ENCODE measurements at regions not wholly inside any gene's neighbourhood (a gene's known extent, or its start where the extent isn't known, plus 50 kb on each side); places are given as distances from the start of the nearest gene placed in this dataset.

GRCh38 chr9:109681301-109681700, 98.7 kb upstream of the PALM2AKAP2 start:
- no peak for DNase-seq (ENCODE audit: low spot score)
- TF ChIP-seq CTCF (conservative IDR thresholded peaks at IDR 0.05; ENCODE audit: low read depth, low read length), result no peak
- no peak for TF ChIP-seq EZH2 (IDR thresholded peaks at IDR 0.05; ENCODE audit: borderline replicate concordance, low read depth, low read length, poor library complexity, severe bottlenecking)
- ChIA-PET CTCF (no interaction called here), POLR2A (ENCODE audit: low non-redundant PET) (no interaction called here)
- no peaks in the 10 kb centered on the region for H3K36me3 ChIP-seq (ENCODE audit: insufficient read depth, low read length, poor library complexity, severe bottlenecking)
- no peaks in the 10 kb centered on the region for H3K9me3 ChIP-seq (ENCODE audit: low read depth, low read length, poor library complexity, severe bottlenecking)
- intact Hi-C loops (cut with micrococcal nuclease; ENCODE audit: unreplicated experiment), result no loop called here
- H3K4me1 ChIP-seq (ENCODE audit: insufficient read depth, low read length, poor library complexity, severe bottlenecking), result no peaks in the 10 kb centered on the region
- H3K27ac ChIP-seq (ENCODE audit: low read depth, low read length, poor library complexity, severe bottlenecking), result no peak overlapping the region
- BruUV-seq (replicated peaks), result no TSS peak
- H3K27me3 ChIP-seq (replicated peaks; ENCODE audit: insufficient read depth, low read depth, low read length, poor library complexity), result no peaks in the 10 kb centered on the region
- no peak overlapping the region for H3K4me3 ChIP-seq (ENCODE audit: low read depth, low read length, poor library complexity, severe bottlenecking)

GRCh38 chr9:109682227-109682626, 97.8 kb upstream of the PALM2AKAP2 start:
- H3K9me3 ChIP-seq (ENCODE audit: low read depth, low read length, poor library complexity, severe bottlenecking), result no peaks in the 10 kb centered on the region
- DNase-seq (ENCODE audit: low spot score), result no peak
- ChIA-PET POLR2A (ENCODE audit: low non-redundant PET) (no interaction called here), CTCF (no interaction called here)
- TF ChIP-seq CTCF (conservative IDR thresholded peaks at IDR 0.05; ENCODE audit: low read depth, low read length), result no peak
- TF ChIP-seq EZH2 (IDR thresholded peaks at IDR 0.05; ENCODE audit: borderline replicate concordance, low read depth, low read length, poor library complexity, severe bottlenecking), result no peak
- intact Hi-C loops (cut with micrococcal nuclease; ENCODE audit: unreplicated experiment), result no loop called here
- no peaks in the 10 kb centered on the region for H3K4me1 ChIP-seq (ENCODE audit: insufficient read depth, low read length, poor library complexity, severe bottlenecking)
- no peak overlapping the region for H3K27ac ChIP-seq (ENCODE audit: low read depth, low read length, poor library complexity, severe bottlenecking)
- no peaks in the 10 kb centered on the region for H3K36me3 ChIP-seq (ENCODE audit: insufficient read depth, low read length, poor library complexity, severe bottlenecking)
- H3K4me3 ChIP-seq (ENCODE audit: low read depth, low read length, poor library complexity, severe bottlenecking), result no peak overlapping the region
- H3K27me3 ChIP-seq (replicated peaks; ENCODE audit: insufficient read depth, low read depth, low read length, poor library complexity), result no peaks in the 10 kb centered on the region
- BruUV-seq (replicated peaks), result no TSS peak

GRCh38 chr9:109683521-109683920, 96.5 kb upstream of the PALM2AKAP2 start:
- TF ChIP-seq CTCF (conservative IDR thresholded peaks at IDR 0.05; ENCODE audit: low read depth, low read length) (no peak), EZH2 (IDR thresholded peaks at IDR 0.05; ENCODE audit: borderline replicate concordance, low read depth, low read length, poor library complexity, severe bottlenecking) (no peak)
- CTCF ChIA-PET, result no interaction called here
- Histone ChIP-seq H3K27me3 (replicated peaks; ENCODE audit: insufficient read depth, low read depth, low read length, poor library complexity) (no peaks in the 10 kb centered on the region), H3K27ac (ENCODE audit: low read depth, low read length, poor library complexity, severe bottlenecking) (no peak overlapping the region), H3K4me1 (ENCODE audit: insufficient read depth, low read length, poor library complexity, severe bottlenecking) (no peaks in the 10 kb centered on the region), H3K4me3 (ENCODE audit: low read depth, low read length, poor library complexity, severe bottlenecking) (no peak overlapping the region), H3K9me3 (ENCODE audit: low read depth, low read length, poor library complexity, severe bottlenecking) (no peaks in the 10 kb centered on the region), H3K36me3 (ENCODE audit: insufficient read depth, low read length, poor library complexity, severe bottlenecking) (no peaks in the 10 kb centered on the region)
- POLR2A ChIA-PET (ENCODE audit: low non-redundant PET), result no interaction called here
- no TSS peak for BruUV-seq (replicated peaks)
- DNase-seq (ENCODE audit: low spot score), result no peak
- intact Hi-C loops (cut with micrococcal nuclease; ENCODE audit: unreplicated experiment), result no loop called here
